ENCODE measurements at regions not wholly inside any gene's neighbourhood (a gene's known extent, or its start where the extent isn't known, plus 50 kb on each side); places are given as distances from the start of the nearest gene placed in this dataset.

GRCh38 chr18:29123706-29124530 is 947.0 kb upstream of the CDH2 start:
- H3K4me3 ChIP-seq (ENCODE audit: insufficient read depth, low read depth, low read length) = no peak overlapping the region
- no peaks in the 10 kb centered on the region for H3K27me3 ChIP-seq (ENCODE audit: control insufficient read depth, insufficient read depth, low read length)
- H3K36me3 ChIP-seq (replicated peaks; ENCODE audit: control insufficient read depth, insufficient read depth, low read length) = no peaks in the 10 kb centered on the region
- no peak for DNase-seq

- H3K36me3 ChIP-seq (replicated peaks; ENCODE audit: control insufficient read depth, insufficient read depth, low read length) = no peaks in the 10 kb centered on the region
- no peak for DNase-seq
- no peak overlapping the region for H3K4me3 ChIP-seq (ENCODE audit: insufficient read depth, low read depth, low read length)
- H3K27me3 ChIP-seq (ENCODE audit: control insufficient read depth, insufficient read depth, low read length) = no peaks in the 10 kb centered on the region
Observed at GRCh38 chr18:29104671-29105070, 927.7 kb upstream of the CDH2 start.

GRCh38 chr18:29104227-29104626 is 927.3 kb upstream of the CDH2 start:
- DNase-seq = no peak
- H3K4me3 ChIP-seq (ENCODE audit: insufficient read depth, low read depth, low read length) = no peak overlapping the region
- no peaks in the 10 kb centered on the region for H3K36me3 ChIP-seq (replicated peaks; ENCODE audit: control insufficient read depth, insufficient read depth, low read length)
- H3K27me3 ChIP-seq (ENCODE audit: control insufficient read depth, insufficient read depth, low read length) = no peaks in the 10 kb centered on the region

GRCh38 chr18:29096079-29096770 is 919.3 kb upstream of the CDH2 start:
- no peak overlapping the region for H3K4me3 ChIP-seq (ENCODE audit: insufficient read depth, low read depth, low read length)

GRCh38 chr18:29087616-29088246 is 910.8 kb upstream of the CDH2 start:
- Histone ChIP-seq H3K27me3 (ENCODE audit: control insufficient read depth, insufficient read depth, low read length) (no peaks in the 10 kb centered on the region), H3K36me3 (replicated peaks; ENCODE audit: control insufficient read depth, insufficient read depth, low read length) (no peaks in the 10 kb centered on the region), H3K4me3 (ENCODE audit: insufficient read depth, low read depth, low read length) (no peak overlapping the region)
- DNase-seq = no peak

More at GRCh38 chr18:29096079-29096770, 919.3 kb upstream of the CDH2 start:
- Histone ChIP-seq H3K27me3 (ENCODE audit: control insufficient read depth, insufficient read depth, low read length) (no peaks in the 10 kb centered on the region), H3K36me3 (replicated peaks; ENCODE audit: control insufficient read depth, insufficient read depth, low read length) (no peaks in the 10 kb centered on the region)
- no peak for DNase-seq

- H3K36me3 ChIP-seq (replicated peaks; ENCODE audit: control insufficient read depth, insufficient read depth, low read length) = no peaks in the 10 kb centered on the region
- no peak overlapping the region for H3K4me3 ChIP-seq (ENCODE audit: insufficient read depth, low read depth, low read length)
- no peaks in the 10 kb centered on the region for H3K27me3 ChIP-seq (ENCODE audit: control insufficient read depth, insufficient read depth, low read length)
- no peak for DNase-seq
Observed at GRCh38 chr18:29084120-29084519, 907.2 kb upstream of the CDH2 start.

GRCh38 chr18:29083545-29083944 is 906.6 kb upstream of the CDH2 start:
- Histone ChIP-seq H3K36me3 (replicated peaks; ENCODE audit: control insufficient read depth, insufficient read depth, low read length) (no peaks in the 10 kb centered on the region), H3K4me3 (ENCODE audit: insufficient read depth, low read depth, low read length) (no peak overlapping the region), H3K27me3 (ENCODE audit: control insufficient read depth, insufficient read depth, low read length) (no peaks in the 10 kb centered on the region)
- DNase-seq = no peak

- DNase-seq = no peak
Observed at GRCh38 chr18:29080946-29081345, 904.0 kb upstream of the CDH2 start.

DNA sequence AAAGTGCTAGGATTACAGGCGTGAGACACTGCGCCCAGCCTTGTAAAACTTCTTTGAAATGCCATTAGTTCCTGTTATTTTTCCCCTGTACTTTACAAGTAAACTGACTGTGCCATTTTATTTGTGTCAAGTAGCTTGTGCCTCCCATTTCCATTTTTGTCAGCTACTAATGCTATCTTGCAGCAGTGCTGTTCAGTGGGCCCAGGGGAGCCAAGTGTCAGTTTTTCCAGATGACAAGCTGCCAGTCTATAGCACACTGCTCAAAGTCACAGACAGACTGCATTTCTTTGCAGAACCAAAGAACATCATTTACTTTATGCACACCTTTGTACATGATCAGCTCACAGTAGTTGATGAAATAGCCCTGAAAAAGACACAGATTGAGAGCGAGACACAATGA is 901.3 kb upstream of the CDH2 start:
- no peak overlapping the region for H3K4me3 ChIP-seq (ENCODE audit: insufficient read depth, low read depth, low read length)
- no peaks in the 10 kb centered on the region for H3K27me3 ChIP-seq (ENCODE audit: control insufficient read depth, insufficient read depth, low read length)
- no peaks in the 10 kb centered on the region for H3K36me3 ChIP-seq (replicated peaks; ENCODE audit: control insufficient read depth, insufficient read depth, low read length)
- no peak for DNase-seq

More at GRCh38 chr18:29080946-29081345, 904.0 kb upstream of the CDH2 start:
- H3K36me3 ChIP-seq (replicated peaks; ENCODE audit: control insufficient read depth, insufficient read depth, low read length) = no peaks in the 10 kb centered on the region
- H3K27me3 ChIP-seq (ENCODE audit: control insufficient read depth, insufficient read depth, low read length) = no peaks in the 10 kb centered on the region
- H3K4me3 ChIP-seq (ENCODE audit: insufficient read depth, low read depth, low read length) = no peak overlapping the region

GRCh38 chr18:29077344-29077743 is 900.4 kb upstream of the CDH2 start:
- Histone ChIP-seq H3K4me3 (ENCODE audit: insufficient read depth, low read depth, low read length) (no peak overlapping the region), H3K27me3 (ENCODE audit: control insufficient read depth, insufficient read depth, low read length) (no peaks in the 10 kb centered on the region), H3K36me3 (replicated peaks; ENCODE audit: control insufficient read depth, insufficient read depth, low read length) (no peaks in the 10 kb centered on the region)
- no peak for DNase-seq

- no peak for DNase-seq
- H3K4me3 ChIP-seq (ENCODE audit: insufficient read depth, low read depth, low read length) = no peak overlapping the region
- H3K27me3 ChIP-seq (ENCODE audit: control insufficient read depth, insufficient read depth, low read length) = no peaks in the 10 kb centered on the region
- no peaks in the 10 kb centered on the region for H3K36me3 ChIP-seq (replicated peaks; ENCODE audit: control insufficient read depth, insufficient read depth, low read length)
Observed at GRCh38 chr18:29076645-29077044, 899.7 kb upstream of the CDH2 start.

GRCh38 chr18:29074147-29074546 is 897.2 kb upstream of the CDH2 start:
- DNase-seq = no peak
- no peak overlapping the region for H3K4me3 ChIP-seq (ENCODE audit: insufficient read depth, low read depth, low read length)
- no peaks in the 10 kb centered on the region for H3K27me3 ChIP-seq (ENCODE audit: control insufficient read depth, insufficient read depth, low read length)
- H3K36me3 ChIP-seq (replicated peaks; ENCODE audit: control insufficient read depth, insufficient read depth, low read length) = no peaks in the 10 kb centered on the region

DNA sequence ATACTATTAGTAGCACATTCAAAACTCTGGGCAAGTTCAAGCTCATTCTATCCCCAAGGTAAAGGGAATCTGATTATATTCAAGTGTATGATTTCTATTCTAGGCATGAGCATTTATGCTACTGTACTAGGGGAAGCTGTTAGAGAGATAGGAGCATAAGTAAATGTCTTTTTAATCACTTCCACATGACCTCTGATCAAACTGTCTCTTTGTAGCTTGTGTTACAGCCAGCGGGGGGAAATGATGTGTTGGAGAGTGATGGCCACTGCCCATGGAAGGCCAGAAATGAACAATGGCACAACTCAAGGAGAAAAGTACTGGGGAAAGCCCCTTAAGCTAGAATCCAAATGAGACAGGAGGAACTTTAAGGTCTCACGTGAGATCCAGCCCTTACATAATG is 894.9 kb upstream of the CDH2 start:
- H3K27me3 ChIP-seq (ENCODE audit: control insufficient read depth, insufficient read depth, low read length) = no peaks in the 10 kb centered on the region
- H3K36me3 ChIP-seq (replicated peaks; ENCODE audit: control insufficient read depth, insufficient read depth, low read length) = no peaks in the 10 kb centered on the region
- H3K4me3 ChIP-seq (ENCODE audit: insufficient read depth, low read depth, low read length) = no peak overlapping the region
- DNase-seq = no peak

DNA sequence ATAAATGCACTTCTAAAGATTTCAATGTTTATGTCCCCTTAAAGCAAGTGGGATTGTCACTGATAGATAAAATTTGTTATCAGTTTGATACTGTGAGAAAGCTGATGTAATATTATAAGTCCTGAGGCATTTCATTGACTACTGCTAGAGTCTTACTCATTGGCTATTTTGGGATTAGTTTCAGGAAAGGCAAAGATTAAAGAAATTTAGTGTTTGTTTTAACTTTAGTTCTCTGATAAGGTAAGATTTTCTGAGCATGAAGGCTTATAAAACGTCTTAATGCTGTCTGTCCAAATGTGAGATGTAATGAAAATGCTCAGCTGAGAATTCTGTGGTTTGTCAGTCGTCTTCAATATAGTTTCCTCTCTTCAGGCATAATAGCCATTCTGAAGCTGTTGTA is 886.4 kb upstream of the CDH2 start:
- no peak overlapping the region for H3K4me3 ChIP-seq (ENCODE audit: insufficient read depth, low read depth, low read length)
- DNase-seq = no peak

DNA sequence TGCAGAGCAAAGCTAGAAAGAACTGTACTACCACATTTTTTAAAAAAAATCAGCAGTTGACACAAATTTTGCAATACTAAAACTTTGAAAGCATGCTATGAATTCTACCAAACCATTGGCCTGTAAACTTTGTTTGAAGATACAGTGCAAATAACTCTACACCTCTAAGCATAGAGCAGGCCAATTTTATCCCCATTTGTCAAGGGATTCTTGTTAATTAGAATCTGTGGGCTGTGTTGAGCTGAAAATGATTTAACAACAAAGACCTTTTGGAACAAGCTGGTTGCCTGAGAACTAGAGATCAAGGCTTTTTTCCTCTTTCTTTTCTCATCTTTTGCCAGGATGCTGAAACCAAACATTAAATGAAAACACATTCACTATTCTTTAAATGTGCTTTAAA is 886.0 kb upstream of the CDH2 start:
- Histone ChIP-seq H3K4me3 (ENCODE audit: insufficient read depth, low read depth, low read length) (no peak overlapping the region), H3K27me3 (ENCODE audit: control insufficient read depth, insufficient read depth, low read length) (no peaks in the 10 kb centered on the region), H3K36me3 (replicated peaks; ENCODE audit: control insufficient read depth, insufficient read depth, low read length) (no peaks in the 10 kb centered on the region)
- no peak for DNase-seq

More for the DNA sequence above, 886.4 kb upstream of the CDH2 start:
- Histone ChIP-seq H3K36me3 (replicated peaks; ENCODE audit: control insufficient read depth, insufficient read depth, low read length) (no peaks in the 10 kb centered on the region), H3K27me3 (ENCODE audit: control insufficient read depth, insufficient read depth, low read length) (no peaks in the 10 kb centered on the region)

All from H7 (cell line).